Kidney capillary endothelial cell (primary cell): ENCODE measurements at regions not wholly inside any gene's neighbourhood (a gene's known extent, or its start where the extent isn't known, plus 50 kb on each side); places are given as distances from the start of the nearest gene placed in this dataset.
"Not testable (repeated sequence)": the region's sequence is repeated elsewhere in the genome, so short reads cannot be mapped to it uniquely, and the experiment has no call there.

ENCODE experiments used
- DNase-seq: peaks from one replicate; pipeline ENCODE4 v3.0.0-alpha.2; 2018; ENCODE audit warnings: low spot score

DNA sequence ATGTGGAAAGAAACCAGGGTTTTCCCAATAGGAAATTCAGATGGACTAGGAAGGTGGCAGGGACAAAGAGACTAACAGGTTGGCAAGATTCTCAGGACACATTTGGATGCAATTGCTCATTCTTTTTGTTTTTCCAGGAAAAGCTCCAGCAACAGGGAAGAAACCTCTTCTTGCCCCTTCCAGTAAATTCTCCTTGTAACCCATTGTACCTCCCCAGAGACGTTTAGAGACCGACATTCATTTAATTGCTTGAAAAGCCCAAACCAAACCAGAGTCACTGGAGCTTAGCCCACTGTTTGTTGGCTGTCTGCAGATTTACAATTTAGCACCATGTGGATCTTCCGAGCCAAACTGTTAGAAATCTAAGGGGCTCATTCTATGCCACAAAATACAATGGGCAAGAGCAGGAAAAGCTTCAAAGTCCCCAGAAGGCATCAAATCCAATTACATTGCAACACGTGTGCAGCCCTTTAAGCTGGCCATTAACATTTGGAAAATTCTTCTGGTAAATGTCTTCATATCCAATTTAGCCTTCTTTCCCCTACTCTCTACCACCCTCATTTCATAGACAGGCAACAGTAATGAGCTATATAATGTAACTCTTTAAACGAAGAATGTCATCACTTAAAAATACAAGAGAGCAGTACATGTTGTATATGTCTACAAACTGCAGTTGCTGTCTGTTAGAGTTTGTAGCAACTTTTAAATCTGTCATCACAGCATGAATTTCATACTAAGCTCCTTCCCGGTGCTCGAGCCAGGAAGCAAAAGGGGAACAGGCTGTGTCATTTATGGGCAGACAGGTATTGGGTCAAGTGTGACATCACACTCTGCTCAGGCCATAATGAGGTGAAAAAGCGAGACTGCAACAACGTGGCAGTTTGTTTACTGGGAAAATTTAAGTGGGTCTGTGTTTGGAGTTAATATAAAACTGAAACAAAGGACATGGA lies 235.6 kb upstream of the HNRNPA3 start:
- DNase-seq: no peak

- DNase-seq: no peak
These were observed 233.7 kb upstream of the HNRNPA3 start for GRCh38 chr2:176978921-176979320.

DNA sequence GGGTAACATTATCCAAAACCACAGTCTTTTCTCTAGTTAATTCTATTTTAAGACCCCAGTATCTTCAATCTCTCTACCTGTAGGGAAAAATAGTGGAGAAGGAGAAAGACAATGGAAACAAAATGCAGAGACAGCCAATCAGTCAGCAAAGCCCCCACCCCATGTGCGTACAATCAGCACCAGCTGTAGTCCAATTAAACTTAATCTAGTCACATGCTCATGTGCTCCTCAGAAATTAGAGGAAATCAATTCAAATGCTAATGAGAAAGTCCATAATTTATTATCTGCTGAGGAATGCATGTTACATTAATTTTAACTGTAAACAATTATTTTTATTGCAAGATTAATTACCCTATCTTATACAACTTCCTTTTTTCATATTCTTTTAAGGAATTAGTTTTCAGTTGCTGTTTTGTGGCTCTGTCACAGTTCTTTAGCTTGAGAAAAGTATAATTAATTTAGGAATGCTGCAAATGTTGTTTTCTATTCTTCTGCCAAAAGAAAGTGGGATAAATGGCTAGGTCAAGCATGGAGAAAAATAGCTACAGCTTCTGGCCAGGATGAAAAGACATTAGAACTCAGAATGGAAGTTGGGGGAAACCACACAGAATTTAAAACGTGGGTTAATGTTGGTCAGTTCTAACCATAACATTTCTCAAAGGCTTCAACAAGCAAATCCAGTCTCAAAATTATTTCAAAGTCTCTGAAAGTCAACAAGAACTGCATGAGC lies 232.4 kb upstream of the HNRNPA3 start:
- no peak for DNase-seq

- no peak for DNase-seq
These were observed 227.6 kb upstream of the HNRNPA3 start for GRCh38 chr2:176984987-176985386.

DNA sequence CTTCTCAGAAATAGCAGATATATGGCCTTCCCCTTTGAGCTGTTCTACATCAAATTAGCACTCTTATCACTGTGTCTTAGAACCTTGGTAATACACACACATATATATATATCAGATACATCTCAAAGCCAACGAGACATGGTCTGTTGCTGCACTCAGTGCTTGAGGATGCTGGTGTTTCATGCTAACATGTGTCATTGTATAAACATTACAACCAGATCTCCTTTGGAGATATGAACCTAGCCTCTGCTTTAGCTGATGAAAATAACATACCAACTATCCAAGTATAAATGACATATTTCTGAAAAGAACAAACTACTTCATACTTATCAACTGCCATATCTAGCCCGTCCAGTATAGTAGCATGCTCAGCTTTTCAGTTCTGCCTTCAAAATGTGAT lies 226.7 kb upstream of the HNRNPA3 start:
- DNase-seq: no peak

DNA sequence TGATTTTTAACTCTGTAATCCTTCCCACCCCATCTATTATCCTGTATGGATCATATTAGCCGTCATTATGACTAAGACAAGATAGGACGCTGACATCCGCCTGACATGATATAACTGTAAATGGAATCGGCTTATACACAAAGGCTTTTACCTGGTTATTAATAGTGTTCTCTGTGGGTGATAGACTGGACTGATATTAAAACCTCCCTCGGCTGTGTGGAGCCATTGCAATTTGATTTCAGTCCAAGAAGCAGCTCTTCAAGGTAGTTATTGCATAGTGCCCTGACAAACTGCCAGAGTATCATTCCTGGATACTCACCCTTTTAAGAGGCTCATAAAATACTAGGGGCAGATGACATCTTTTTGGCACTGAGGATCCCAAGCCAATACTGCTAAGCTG lies 226.1 kb upstream of the HNRNPA3 start:
- DNase-seq: no peak

- no peak for DNase-seq
These were observed 221.2 kb upstream of the HNRNPA3 start for GRCh38 chr2:176991411-176991810.

DNA sequence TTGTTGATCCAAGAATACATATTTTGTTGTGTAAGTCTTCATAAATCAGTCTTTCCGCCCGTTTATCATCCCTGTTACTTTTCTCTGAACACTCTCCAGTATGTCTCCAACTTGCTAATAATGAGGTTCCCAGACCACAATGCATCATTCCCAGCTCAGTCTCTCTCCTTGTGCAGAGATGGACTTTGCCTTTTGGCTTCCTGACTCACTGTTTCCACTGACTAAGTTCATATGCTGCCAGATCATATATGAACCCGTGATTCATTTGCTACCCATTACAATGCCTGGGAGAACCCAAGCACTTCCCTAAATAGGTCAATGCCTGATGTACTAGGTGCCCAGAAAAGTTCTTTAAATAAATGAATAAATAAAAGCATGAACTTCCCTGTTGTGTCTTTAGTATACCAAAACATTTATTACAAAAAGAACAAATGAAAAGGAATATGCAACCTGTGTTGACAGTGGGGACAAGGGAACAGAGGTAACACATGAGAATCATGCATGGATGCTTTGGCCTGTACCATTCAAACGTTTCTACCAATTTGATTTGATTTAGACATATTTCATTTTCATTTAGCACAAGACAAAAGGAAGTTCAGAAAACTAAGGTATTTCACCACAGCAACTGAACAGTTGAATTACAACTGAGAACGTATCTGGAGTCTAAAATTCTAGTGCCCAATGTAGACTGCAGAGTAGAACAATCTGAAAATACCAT lies 215.4 kb upstream of the HNRNPA3 start:
- DNase-seq: peak; percentile 88

GRCh38 chr2:176997792-176998169 lies 214.8 kb upstream of the HNRNPA3 start:
- DNase-seq: no peak

- DNase-seq: no peak
These were observed 213.3 kb upstream of the HNRNPA3 start for GRCh38 chr2:176999301-176999700.

DNA sequence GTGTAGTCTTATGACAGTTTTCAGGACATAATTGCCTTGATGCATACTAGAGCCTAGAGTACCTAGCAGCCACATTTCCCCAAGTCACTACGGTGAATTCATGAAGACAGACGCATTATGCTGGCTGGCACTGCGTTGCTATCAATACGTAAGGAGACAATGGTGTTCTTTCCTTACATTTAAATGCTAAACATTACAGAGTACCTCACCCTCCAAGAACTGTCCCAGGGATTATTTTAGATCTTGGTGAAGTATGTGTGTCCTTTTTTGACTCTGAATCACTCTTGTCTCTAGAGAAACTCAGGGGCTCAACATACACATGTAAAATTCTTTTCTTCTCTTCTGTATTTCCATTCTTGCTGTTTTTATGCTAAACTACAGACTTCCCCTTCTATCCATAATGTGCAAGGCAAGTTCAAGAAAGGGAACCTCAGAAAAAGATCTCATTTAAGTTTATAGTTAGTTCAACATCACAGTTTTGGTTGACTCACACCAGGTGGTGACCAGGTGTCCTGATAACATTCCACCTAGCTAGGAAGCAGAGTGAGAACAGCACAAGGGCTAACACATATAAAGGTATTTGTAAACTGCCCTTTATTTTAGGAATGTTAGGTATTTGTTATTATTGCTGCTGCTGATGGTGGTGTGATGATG lies 212.4 kb upstream of the HNRNPA3 start:
- no peak for DNase-seq

DNA sequence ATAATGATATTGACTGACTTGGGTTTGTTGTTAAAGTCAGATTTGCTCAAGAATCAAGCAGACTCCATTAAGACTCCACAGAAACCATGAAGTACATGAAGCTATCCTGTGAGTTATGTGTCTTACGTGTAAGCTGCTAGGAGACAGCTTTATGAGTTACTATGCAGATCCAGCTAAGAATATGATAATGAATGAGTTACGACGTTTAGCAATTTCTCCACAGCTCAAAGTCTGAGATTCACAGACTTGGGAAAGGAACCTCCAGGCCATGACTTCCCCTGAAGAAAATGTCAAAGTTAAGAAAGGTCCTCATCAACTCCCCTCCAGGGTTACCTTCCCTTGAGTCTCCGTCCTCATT lies 211.9 kb upstream of the HNRNPA3 start:
- DNase-seq: no peak

GRCh38 chr2:177001334-177001733 lies 211.3 kb upstream of the HNRNPA3 start:
- no peak for DNase-seq

DNA sequence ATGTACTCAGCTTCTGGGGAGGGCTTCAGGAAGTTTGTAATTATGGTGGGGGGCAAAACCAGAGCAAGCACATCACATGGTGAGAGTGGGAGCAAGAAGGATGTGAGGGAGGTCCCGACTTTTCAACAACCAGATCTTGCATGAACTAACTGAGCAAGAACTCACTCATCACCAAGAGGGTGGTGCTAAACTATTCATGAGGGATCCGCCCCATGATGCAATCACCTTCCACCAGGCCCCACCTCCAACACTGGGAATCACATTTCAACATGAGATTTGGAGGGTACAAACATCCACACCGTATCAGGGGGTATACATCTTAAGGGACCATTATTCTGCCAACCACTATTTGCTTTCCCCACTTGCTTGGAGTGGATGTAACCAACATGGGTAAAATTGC lies 209.6 kb upstream of the HNRNPA3 start:
- DNase-seq: no peak

DNA sequence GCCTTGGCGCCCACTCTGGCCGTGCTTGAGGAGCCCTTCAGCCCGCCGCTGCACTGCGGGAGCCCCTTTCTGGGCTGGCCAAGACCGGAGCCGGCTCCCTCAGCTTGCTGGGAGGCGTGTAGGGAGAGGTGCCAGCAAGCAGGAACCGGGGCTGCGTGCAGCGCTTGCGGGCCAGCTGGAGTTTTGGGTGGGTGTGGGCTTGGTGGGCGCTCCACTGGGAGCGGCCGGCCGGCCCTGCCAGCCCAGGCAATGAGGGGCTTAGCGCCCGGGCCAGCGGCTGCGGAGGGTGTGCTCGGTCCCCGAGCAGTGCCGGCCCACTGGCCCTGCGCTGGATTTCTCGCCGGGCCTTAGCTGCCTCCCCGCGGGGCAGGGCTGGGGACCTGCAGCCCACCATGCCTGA lies 204.9 kb upstream of the HNRNPA3 start:
- DNase-seq: not testable (repeated sequence)

- DNase-seq: not testable (repeated sequence)
These were observed 203.9 kb upstream of the HNRNPA3 start for GRCh38 chr2:177008662-177009061.

GRCh38 chr2:177010146-177010545 lies 202.4 kb upstream of the HNRNPA3 start:
- no peak for DNase-seq

GRCh38 chr2:177010861-177011260 lies 201.7 kb upstream of the HNRNPA3 start:
- DNase-seq: no peak

DNA sequence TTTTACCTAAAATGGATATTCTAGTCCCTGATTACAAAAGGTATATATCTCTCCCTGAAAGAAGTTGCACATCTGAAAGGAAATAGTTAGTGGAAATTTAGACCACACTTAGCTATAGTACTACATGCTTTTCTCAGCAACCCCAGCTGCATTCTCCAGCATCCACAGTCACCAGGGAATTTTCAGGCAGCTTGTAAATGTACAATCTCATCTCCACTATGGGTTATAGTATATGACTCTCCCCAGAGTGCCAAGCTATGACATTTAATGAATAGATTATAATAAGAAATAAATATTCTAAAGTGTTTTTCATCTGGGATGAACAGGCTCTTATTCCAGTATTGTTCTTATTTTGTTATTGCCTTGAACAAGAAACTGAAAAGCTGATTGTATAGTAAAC lies 197.6 kb upstream of the HNRNPA3 start:
- DNase-seq: no peak

DNA sequence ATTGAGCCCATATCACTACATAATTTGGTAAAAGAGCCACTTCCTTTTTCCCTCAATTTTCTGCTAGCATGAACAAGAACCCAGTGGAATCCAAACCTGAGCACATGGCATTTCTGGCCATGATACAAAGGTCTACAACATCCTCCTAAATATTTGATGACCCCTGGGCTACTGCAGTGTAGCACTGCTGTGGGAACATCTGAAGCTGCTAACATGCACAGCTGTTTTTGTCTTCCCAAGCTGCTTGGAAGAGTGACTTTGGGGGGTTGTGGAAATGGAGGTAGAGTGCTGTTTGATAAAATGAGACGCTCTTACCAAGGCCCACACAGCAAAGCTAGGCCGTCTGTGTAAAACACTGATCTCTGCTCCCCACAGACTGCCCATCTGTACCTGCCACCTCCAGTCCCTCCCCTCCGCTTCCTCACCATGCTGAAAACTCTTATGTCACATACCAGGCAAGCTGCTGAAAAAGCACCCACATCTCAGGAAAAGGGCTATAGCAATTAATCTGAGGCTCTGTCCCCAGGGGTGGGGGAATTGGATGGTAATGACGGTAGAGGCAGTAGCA lies 197.2 kb upstream of the HNRNPA3 start:
- DNase-seq: no peak

- no peak for DNase-seq
These were observed 192.0 kb upstream of the HNRNPA3 start for GRCh38 chr2:177020524-177021119.
